Gastrocnemius medialis (tissue), 4 donors: ENCODE measurements at regions not wholly inside any gene's neighbourhood (a gene's known extent, or its start where the extent isn't known, plus 50 kb on each side); places are given as distances from the start of the nearest gene placed in this dataset.

Experiments
- POLR2A ChIP-seq, 2 donors: fragments of 450-650 bp; IDR thresholded peaks; one replicate each; pipeline ENCODE4 v1.6.1; 2017; ENCODE audit warnings: antibody characterized with exemption in 2 of 2, mild to moderate bottlenecking in 2 of 2, moderate library complexity in 2 of 2
- TF ChIP-seq, protein P1 (sequence below), 5 experiments: fragments of 450-650 bp in 3 of 5; fragments of 200-600 bp in 2 of 5; sonication (generic) in 2 of 5; IDR thresholded peaks in 4 of 5; conservative IDR thresholded peaks in 1 of 5; 1 replicate in 4 of 5; 2 replicates in 1 of 5; pipeline ENCODE4 v1.5.1; 2016 to 2019; ENCODE audit warnings: antibody characterized with exemption in 5 of 5, mild to moderate bottlenecking in 3 of 5, moderate library complexity in 3 of 5

DNA sequence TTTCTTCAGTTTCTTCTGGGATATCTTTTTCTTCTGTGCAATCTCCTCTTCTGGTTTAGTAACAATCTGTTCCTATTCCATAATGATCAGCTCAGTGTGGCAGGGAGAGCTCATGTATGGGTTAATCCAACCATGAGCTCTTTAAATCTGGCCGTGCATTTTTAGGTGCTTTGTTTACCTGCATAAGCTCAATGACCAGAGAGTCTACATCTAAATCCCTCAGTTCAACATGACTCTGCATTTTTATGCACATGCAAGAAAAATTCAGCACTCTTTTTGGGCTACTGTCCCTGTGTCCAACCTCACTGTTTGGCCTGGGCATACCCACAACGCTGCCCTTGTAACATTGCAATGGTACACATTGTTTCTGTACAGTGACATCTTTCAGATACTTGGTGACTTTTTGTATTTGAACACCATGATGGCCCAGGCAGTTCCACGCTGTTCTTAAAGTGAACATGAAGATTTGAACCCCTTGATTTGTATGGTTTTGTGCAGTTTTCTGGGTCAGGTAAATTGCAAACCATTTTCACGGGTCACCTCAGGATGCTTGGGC lies 243.3 kb upstream of the SRRM4 start:
- TF ChIP-seq POLR2A (IDR thresholded peaks at IDR 0.05), result no peak
- TF ChIP-seq, protein P1, sequence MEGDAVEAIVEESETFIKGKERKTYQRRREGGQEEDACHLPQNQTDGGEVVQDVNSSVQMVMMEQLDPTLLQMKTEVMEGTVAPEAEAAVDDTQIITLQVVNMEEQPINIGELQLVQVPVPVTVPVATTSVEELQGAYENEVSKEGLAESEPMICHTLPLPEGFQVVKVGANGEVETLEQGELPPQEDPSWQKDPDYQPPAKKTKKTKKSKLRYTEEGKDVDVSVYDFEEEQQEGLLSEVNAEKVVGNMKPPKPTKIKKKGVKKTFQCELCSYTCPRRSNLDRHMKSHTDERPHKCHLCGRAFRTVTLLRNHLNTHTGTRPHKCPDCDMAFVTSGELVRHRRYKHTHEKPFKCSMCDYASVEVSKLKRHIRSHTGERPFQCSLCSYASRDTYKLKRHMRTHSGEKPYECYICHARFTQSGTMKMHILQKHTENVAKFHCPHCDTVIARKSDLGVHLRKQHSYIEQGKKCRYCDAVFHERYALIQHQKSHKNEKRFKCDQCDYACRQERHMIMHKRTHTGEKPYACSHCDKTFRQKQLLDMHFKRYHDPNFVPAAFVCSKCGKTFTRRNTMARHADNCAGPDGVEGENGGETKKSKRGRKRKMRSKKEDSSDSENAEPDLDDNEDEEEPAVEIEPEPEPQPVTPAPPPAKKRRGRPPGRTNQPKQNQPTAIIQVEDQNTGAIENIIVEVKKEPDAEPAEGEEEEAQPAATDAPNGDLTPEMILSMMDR (IDR thresholded peaks at IDR 0.05 in 4 of 5, conservative IDR thresholded peaks at IDR 0.05 in 1 of 5), result no peak
